ENCODE measurements at regions not wholly inside any gene's neighbourhood (a gene's known extent, or its start where the extent isn't known, plus 50 kb on each side); places are given as distances from the start of the nearest gene placed in this dataset.

GRCh38 chr22:17284466-17284865 is 65.2 kb upstream of the ADA2 start:
- Histone ChIP-seq H3K18ac (ENCODE audit: extremely low read depth, low read length) (no peak overlapping the region), H3K56ac (replicated peaks; ENCODE audit: insufficient read length, low read depth, low read length) (no peak overlapping the region), H3K79me2 (ENCODE audit: control insufficient read depth in 1 of 2, insufficient read depth in 2 of 2, low read length in 2 of 2) (no peaks in the 10 kb centered on the region), H2BK5ac (ENCODE audit: low read depth, low read length) (no peak overlapping the region), H2BK15ac (ENCODE audit: low read length) (no peak overlapping the region), H3K4me2 (ENCODE audit: insufficient read depth in 1 of 2, low read depth in 2 of 2, low read length in 2 of 2) (no peak overlapping the region), H3K23me2 (ENCODE audit: low read depth, low read length) (no peaks in the 10 kb centered on the region), H3K27ac (ENCODE audit: low read depth, low read length) (no peak overlapping the region), H4K8ac (ENCODE audit: extremely low read depth, insufficient read depth, low read length) (no peak overlapping the region), H2AFZ (ENCODE audit: low read length) (no peak overlapping the region), H3K4me1 (replicated peaks in 1 of 4; ENCODE audit: control insufficient read depth in 3 of 4, insufficient read depth in 4 of 4, low read length in 3 of 4) (no peaks in the 10 kb centered on the region), H4K91ac (replicated peaks; ENCODE audit: insufficient read length, low read length) (no peak overlapping the region), H3K4me3 (ENCODE audit: extremely low read depth in 1 of 4, insufficient read depth in 2 of 4, low read depth in 3 of 4, low read length in 4 of 4) (no peak overlapping the region), H2AK5ac (ENCODE audit: low read depth, low read length) (no peak overlapping the region), H2BK12ac (ENCODE audit: low read depth, low read length) (no peak overlapping the region), H3K27me3 (replicated peaks in 1 of 4; ENCODE audit: control insufficient read depth in 3 of 4, extremely low read depth in 1 of 4, insufficient read depth in 3 of 4, low read length in 3 of 4) (no peaks in the 10 kb centered on the region), H3K79me1 (ENCODE audit: low read depth, low read length) (no peaks in the 10 kb centered on the region), H3K14ac (ENCODE audit: insufficient read length) (no peak overlapping the region), H3K4ac (replicated peaks; ENCODE audit: insufficient read length, low read depth, low read length) (no peak overlapping the region), H4K20me1 (replicated peaks in 1 of 2; ENCODE audit: control insufficient read depth in 1 of 2, insufficient read depth in 2 of 2, low read length in 2 of 2) (no peaks in the 10 kb centered on the region), H4K5ac (ENCODE audit: insufficient read length, low read depth, low read length) (no peak overlapping the region), H3K23ac (ENCODE audit: insufficient read length) (no peak overlapping the region), H3K36me3 (ENCODE audit: control insufficient read depth in 2 of 4, insufficient read depth in 4 of 4, low read length in 3 of 4) (no peaks in the 10 kb centered on the region), H3K9ac (replicated peaks in 1 of 4; ENCODE audit: extremely low read depth in 1 of 4, low read depth in 3 of 4, low read length in 3 of 4) (no peak overlapping the region), H3K9me3 (ENCODE audit: insufficient read depth in 2 of 2, low read depth in 1 of 2, low read length in 1 of 2) (no peaks in the 10 kb centered on the region), H2BK20ac (ENCODE audit: low read length) (peak overlapping the region; percentile 4; the same call in 1 of the 2 replicates), H2BK120ac (replicated peaks; ENCODE audit: low read depth, low read length) (no peak overlapping the region)
- CTCF ChIA-PET (ENCODE audit: partially characterized antibody): interaction anchor here (0.7 to 1.4 kb wide), 8 partner anchors 15 to 218 kb away, joined by 3 to 5 read pairs (median 3); no protein-coding TSS in a partner anchor
- DNase-seq (ENCODE audit: low read depth in 1 of 2, low spot score in 2 of 2) (no peak), FAIRE-seq (no peak)
- 91% methylated on average over 2 of the region's 2 CpGs; no CpG with 5 or more reads in 1 of the 2 experiments for WGBS, 2 experiments (ENCODE audit: extremely low coverage in 1 of 2, insufficient coverage in 1 of 2, insufficient read length in 1 of 2, insufficient replicate concordance in 2 of 2, low coverage in 1 of 2, low lambda C conversion rate in 2 of 2, missing lambda C conversion rate in 1 of 2)
- POLR2A ChIA-PET (ENCODE audit: partially characterized antibody): interaction anchor here (0.9 to 1.3 kb wide), 3 partner anchors 9 to 23 kb away, joined by 3 to 5 read pairs (median 3); no protein-coding TSS in a partner anchor
- TF ChIP-seq EZH2 (IDR thresholded peaks at IDR 0.05; ENCODE audit: low read depth, low read length, severe bottlenecking) (no peak), TCF12 (IDR thresholded peaks at IDR 0.05; ENCODE audit: low read depth, low read length) (no peak), CHD2 (IDR thresholded peaks at IDR 0.05; ENCODE audit: low read length) (no peak), KDM5A (IDR thresholded peaks at IDR 0.05; ENCODE audit: low read length) (no peak), POLR2A (IDR thresholded peaks at IDR 0.05; ENCODE audit: control extremely low read depth in 1 of 2, low read depth in 2 of 2, low read length in 2 of 2) (no peak), TAF7 (optimal IDR thresholded peaks at IDR 0.05; ENCODE audit: borderline replicate concordance, low read depth, low read length) (no peak), CBX8 (IDR thresholded peaks at IDR 0.05; ENCODE audit: borderline replicate concordance, low read depth, low read length) (no peak), RFX5 (IDR thresholded peaks at IDR 0.05; ENCODE audit: borderline replicate concordance, low read depth, low read length) (no peak), TBP (IDR thresholded peaks at IDR 0.05; ENCODE audit: low read depth, low read length) (no peak), KDM4A (IDR thresholded peaks at IDR 0.05; ENCODE audit: low read depth, low read length, severe bottlenecking) (no peak), TEAD4 (IDR thresholded peaks at IDR 0.05; ENCODE audit: low read depth, low read length) (no peak), NRF1 (IDR thresholded peaks at IDR 0.05; ENCODE audit: low read depth, low read length) (no peak), SUZ12 (IDR thresholded peaks at IDR 0.05; ENCODE audit: low read length) (no peak), EGR1 (IDR thresholded peaks at IDR 0.05; ENCODE audit: borderline replicate concordance, low read depth, low read length) (no peak), SP2 (IDR thresholded peaks at IDR 0.05; ENCODE audit: low read length) (no peak), MAFK (IDR thresholded peaks at IDR 0.05; ENCODE audit: low read depth, low read length) (no peak)

Measured in H1 (cell line).